ENCODE measurements at regions not wholly inside any gene's neighbourhood (a gene's known extent, or its start where the extent isn't known, plus 50 kb on each side); places are given as distances from the start of the nearest gene placed in this dataset.

DNA sequence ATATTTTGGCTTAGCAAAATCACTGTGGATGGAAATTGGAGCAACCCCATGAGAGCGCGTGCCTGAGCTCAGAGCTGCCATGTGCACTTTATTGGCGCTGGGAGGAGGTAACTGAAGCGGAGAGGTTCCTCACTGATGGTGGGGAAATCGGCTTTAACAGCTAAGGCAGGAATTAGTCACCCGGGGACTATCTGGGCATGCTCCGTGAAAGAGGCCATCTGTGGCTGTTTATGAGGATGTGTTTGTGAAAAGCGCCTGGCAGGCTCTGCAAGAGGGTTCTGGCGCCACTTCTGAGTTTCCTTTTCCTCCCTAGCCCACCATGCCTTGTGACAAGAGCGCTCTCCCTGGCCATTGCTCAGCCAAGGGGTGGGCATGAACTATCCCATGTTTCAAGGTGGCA lies 815.6 kb downstream of the UQCRFS1 start:
- TF ChIP-seq, protein P1, sequence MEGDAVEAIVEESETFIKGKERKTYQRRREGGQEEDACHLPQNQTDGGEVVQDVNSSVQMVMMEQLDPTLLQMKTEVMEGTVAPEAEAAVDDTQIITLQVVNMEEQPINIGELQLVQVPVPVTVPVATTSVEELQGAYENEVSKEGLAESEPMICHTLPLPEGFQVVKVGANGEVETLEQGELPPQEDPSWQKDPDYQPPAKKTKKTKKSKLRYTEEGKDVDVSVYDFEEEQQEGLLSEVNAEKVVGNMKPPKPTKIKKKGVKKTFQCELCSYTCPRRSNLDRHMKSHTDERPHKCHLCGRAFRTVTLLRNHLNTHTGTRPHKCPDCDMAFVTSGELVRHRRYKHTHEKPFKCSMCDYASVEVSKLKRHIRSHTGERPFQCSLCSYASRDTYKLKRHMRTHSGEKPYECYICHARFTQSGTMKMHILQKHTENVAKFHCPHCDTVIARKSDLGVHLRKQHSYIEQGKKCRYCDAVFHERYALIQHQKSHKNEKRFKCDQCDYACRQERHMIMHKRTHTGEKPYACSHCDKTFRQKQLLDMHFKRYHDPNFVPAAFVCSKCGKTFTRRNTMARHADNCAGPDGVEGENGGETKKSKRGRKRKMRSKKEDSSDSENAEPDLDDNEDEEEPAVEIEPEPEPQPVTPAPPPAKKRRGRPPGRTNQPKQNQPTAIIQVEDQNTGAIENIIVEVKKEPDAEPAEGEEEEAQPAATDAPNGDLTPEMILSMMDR (IDR thresholded peaks at IDR 0.05) = no peak
- no peak for TF ChIP-seq EP300 (IDR thresholded peaks at IDR 0.05)

Data from sigmoid colon (tissue), 4 donors.